ENCODE measurements at regions not wholly inside any gene's neighbourhood (a gene's known extent, or its start where the extent isn't known, plus 50 kb on each side); places are given as distances from the start of the nearest gene placed in this dataset.

- TF ChIP-seq, protein P1, sequence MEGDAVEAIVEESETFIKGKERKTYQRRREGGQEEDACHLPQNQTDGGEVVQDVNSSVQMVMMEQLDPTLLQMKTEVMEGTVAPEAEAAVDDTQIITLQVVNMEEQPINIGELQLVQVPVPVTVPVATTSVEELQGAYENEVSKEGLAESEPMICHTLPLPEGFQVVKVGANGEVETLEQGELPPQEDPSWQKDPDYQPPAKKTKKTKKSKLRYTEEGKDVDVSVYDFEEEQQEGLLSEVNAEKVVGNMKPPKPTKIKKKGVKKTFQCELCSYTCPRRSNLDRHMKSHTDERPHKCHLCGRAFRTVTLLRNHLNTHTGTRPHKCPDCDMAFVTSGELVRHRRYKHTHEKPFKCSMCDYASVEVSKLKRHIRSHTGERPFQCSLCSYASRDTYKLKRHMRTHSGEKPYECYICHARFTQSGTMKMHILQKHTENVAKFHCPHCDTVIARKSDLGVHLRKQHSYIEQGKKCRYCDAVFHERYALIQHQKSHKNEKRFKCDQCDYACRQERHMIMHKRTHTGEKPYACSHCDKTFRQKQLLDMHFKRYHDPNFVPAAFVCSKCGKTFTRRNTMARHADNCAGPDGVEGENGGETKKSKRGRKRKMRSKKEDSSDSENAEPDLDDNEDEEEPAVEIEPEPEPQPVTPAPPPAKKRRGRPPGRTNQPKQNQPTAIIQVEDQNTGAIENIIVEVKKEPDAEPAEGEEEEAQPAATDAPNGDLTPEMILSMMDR (IDR thresholded peaks at IDR 0.05; ENCODE audit: low read depth, low read length), result no peak
- no peak for TF ChIP-seq EZH2phosphoT487 (IDR thresholded peaks at IDR 0.05; ENCODE audit: low read depth)
- no peak overlapping the region for H3K4me3 ChIP-seq (ENCODE audit: low read length)
- no peak overlapping the region for H3K4me2 ChIP-seq (ENCODE audit: low read length)
- no peak overlapping the region for H3K9ac ChIP-seq (ENCODE audit: low read length)
- no peaks in the 10 kb centered on the region for H3K27me3 ChIP-seq (ENCODE audit: low read depth, low read length)
- no peak overlapping the region for H2AFZ ChIP-seq (ENCODE audit: low read depth, low read length)
- no peaks in the 10 kb centered on the region for H3K9me3 ChIP-seq (ENCODE audit: insufficient read depth, low read length)
- H3K36me3 ChIP-seq (replicated peaks; ENCODE audit: low read depth, low read length), result no peaks in the 10 kb centered on the region
- no peak overlapping the region for H3K27ac ChIP-seq (ENCODE audit: low read length)
- H4K20me1 ChIP-seq (ENCODE audit: insufficient read depth, low read length), result no peaks in the 10 kb centered on the region
- H3K4me1 ChIP-seq (ENCODE audit: low read length), result no peaks in the 10 kb centered on the region
- H3K79me2 ChIP-seq (ENCODE audit: low read length), result no peaks in the 10 kb centered on the region
These were observed 571.2 kb upstream of the DAB2 start for GRCh38 chr5:39995990-39996389.

DNA sequence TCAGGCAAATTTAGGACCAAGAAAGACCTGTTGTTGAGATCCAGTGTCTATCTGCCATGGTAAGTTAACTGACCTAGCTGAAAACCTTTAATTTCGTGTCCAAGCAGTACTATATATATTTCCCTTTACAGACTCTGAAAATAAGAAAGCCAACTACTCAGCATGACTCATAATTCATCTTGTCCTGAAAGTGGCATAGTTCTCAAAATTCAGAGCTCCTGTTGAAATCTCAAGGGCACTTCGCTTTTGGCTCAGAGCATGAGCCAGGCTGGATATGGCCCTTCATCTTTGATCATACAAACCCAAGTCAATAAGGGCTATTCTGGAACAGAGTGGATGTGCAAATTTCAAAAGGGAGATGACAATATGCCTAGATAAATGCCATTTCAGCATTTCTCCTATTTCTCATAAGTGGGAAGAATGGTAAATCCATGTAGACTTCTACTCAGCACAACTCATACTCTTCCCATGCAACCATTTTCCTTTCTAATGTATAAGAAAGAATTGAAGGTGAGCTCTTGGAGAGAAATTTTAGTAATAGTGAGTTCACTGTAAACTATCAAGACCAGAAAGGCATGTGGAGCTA lies 567.9 kb upstream of the DAB2 start:
- Histone ChIP-seq H4K20me1 (ENCODE audit: insufficient read depth, low read length) (no peaks in the 10 kb centered on the region), H3K4me3 (ENCODE audit: low read length) (no peak overlapping the region), H3K9me3 (ENCODE audit: insufficient read depth, low read length) (no peaks in the 10 kb centered on the region), H3K27me3 (ENCODE audit: low read depth, low read length) (no peaks in the 10 kb centered on the region), H3K79me2 (ENCODE audit: low read length) (no peaks in the 10 kb centered on the region), H3K36me3 (replicated peaks; ENCODE audit: low read depth, low read length) (no peaks in the 10 kb centered on the region), H2AFZ (ENCODE audit: low read depth, low read length) (no peak overlapping the region), H3K4me1 (ENCODE audit: low read length) (no peaks in the 10 kb centered on the region), H3K9ac (ENCODE audit: low read length) (no peak overlapping the region), H3K4me2 (ENCODE audit: low read length) (no peak overlapping the region), H3K27ac (ENCODE audit: low read length) (no peak overlapping the region)
- TF ChIP-seq EZH2phosphoT487 (IDR thresholded peaks at IDR 0.05; ENCODE audit: low read depth), result no peak
- TF ChIP-seq, protein P1 (IDR thresholded peaks at IDR 0.05; ENCODE audit: low read depth, low read length), result no peak

DNA sequence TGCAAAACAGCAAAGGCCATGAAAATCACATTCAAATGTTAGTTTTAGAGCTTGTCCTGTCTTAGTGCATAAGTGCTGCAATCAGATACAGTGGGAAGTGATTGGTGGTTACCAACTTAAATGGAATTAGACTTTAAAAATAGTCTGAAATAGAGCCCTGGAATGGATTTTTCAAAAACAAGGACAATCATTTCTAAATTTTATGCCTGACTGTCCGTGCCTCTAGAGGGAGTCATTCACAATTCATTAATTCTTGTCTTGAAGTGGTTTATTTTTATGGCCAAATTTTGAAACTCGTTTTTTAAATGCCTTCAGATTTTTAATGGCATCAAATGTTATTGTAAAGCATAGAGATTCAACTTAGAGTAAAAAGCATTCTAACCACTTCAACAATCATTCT lies 561.8 kb upstream of the DAB2 start:
- no peaks in the 10 kb centered on the region for H4K20me1 ChIP-seq (ENCODE audit: insufficient read depth, low read length)
- H3K9ac ChIP-seq (ENCODE audit: low read length), result no peak overlapping the region
- H3K9me3 ChIP-seq (ENCODE audit: insufficient read depth, low read length), result no peaks in the 10 kb centered on the region
- H3K36me3 ChIP-seq (replicated peaks; ENCODE audit: low read depth, low read length), result no peaks in the 10 kb centered on the region
- no peak overlapping the region for H3K4me2 ChIP-seq (ENCODE audit: low read length)
- H3K27me3 ChIP-seq (ENCODE audit: low read depth, low read length), result no peaks in the 10 kb centered on the region
- TF ChIP-seq EZH2phosphoT487 (IDR thresholded peaks at IDR 0.05; ENCODE audit: low read depth), result no peak
- TF ChIP-seq, protein P1 (IDR thresholded peaks at IDR 0.05; ENCODE audit: low read depth, low read length), result no peak
- no peak overlapping the region for H3K4me3 ChIP-seq (ENCODE audit: low read length)
- H3K27ac ChIP-seq (ENCODE audit: low read length), result no peak overlapping the region
- H3K4me1 ChIP-seq (ENCODE audit: low read length), result no peaks in the 10 kb centered on the region
- H3K79me2 ChIP-seq (ENCODE audit: low read length), result no peaks in the 10 kb centered on the region
- H2AFZ ChIP-seq (ENCODE audit: low read depth, low read length), result no peak overlapping the region

DNA sequence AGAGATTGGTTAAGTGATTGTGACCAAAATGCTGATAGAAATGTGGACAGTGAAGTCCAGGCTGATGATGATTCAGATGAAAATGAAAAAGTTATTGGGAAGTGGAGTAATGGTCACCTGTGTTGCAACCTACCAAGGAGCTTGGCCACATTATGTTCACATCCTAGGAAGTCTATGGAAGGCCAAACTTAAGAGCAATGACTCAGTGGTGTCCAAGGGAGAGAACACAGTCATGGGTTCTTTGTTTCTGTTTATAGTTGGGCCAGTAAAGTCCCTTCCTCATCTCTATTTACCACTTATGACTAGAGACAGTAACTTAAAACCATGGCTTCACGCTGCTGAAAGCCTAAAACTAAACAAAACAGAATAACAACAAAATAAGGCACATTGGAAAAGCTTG lies 555.3 kb upstream of the DAB2 start:
- H3K27ac ChIP-seq (ENCODE audit: low read length), result no peak overlapping the region
- no peak overlapping the region for H3K4me3 ChIP-seq (ENCODE audit: low read length)

More for the DNA sequence above, 555.3 kb upstream of the DAB2 start:
- Histone ChIP-seq H3K36me3 (replicated peaks; ENCODE audit: low read depth, low read length) (no peaks in the 10 kb centered on the region), H3K9ac (ENCODE audit: low read length) (no peak overlapping the region), H3K9me3 (ENCODE audit: insufficient read depth, low read length) (no peaks in the 10 kb centered on the region), H3K27me3 (ENCODE audit: low read depth, low read length) (no peaks in the 10 kb centered on the region), H4K20me1 (ENCODE audit: insufficient read depth, low read length) (no peaks in the 10 kb centered on the region), H3K4me1 (ENCODE audit: low read length) (no peaks in the 10 kb centered on the region), H3K4me2 (ENCODE audit: low read length) (no peak overlapping the region), H3K79me2 (ENCODE audit: low read length) (no peaks in the 10 kb centered on the region), H2AFZ (ENCODE audit: low read depth, low read length) (no peak overlapping the region)
- TF ChIP-seq, protein P1 (IDR thresholded peaks at IDR 0.05; ENCODE audit: low read depth, low read length), result no peak
- TF ChIP-seq EZH2phosphoT487 (IDR thresholded peaks at IDR 0.05; ENCODE audit: low read depth), result no peak

Measured in OCI-LY3 (cell line).